ENCODE measurements at regions not wholly inside any gene's neighbourhood (a gene's known extent, or its start where the extent isn't known, plus 50 kb on each side); places are given as distances from the start of the nearest gene placed in this dataset.

DNA sequence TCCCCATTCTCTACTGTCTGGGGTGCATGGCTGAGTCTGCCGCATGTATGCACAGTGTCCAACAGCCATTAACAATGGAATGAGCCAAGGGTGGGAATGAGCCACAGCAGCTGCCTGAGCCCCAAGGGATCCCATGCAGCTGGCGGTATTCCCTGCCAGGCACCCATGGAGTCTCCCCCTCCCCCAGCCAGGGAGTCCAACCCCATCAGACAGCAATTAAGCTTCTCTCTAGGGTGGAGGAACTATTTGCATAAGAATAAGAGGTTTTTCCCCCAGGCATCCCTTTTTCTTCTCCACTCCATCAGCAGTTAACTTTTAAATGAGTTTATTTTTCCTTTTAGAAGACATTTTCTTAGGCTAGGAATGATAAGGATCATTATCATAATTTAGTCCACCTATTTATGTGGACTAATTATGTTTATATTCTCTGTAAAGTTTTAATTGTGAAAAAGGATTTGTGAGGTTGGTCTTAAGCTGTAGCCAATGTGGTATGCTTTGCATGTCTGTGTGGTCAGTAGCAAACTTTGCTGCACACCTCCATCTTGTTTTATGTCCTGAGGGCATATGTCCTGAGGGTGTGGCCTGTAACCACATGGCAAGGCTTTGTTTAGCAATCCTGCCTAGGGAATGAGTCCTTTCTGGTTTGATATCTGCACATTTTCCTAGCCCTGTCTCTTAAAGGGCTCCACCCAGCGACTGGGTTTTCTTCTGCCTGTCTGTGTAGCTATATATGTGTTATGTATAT is 158.9 kb upstream of the OLIG3 start:
- DNase-seq (ENCODE audit: low read depth in 1 of 2, low spot score in 1 of 2), result no peak
- H3K4me1 ChIP-seq (ENCODE audit: low read depth), result peaks cover 20% of the 10 kb centered on the region
- TF ChIP-seq, protein P1, sequence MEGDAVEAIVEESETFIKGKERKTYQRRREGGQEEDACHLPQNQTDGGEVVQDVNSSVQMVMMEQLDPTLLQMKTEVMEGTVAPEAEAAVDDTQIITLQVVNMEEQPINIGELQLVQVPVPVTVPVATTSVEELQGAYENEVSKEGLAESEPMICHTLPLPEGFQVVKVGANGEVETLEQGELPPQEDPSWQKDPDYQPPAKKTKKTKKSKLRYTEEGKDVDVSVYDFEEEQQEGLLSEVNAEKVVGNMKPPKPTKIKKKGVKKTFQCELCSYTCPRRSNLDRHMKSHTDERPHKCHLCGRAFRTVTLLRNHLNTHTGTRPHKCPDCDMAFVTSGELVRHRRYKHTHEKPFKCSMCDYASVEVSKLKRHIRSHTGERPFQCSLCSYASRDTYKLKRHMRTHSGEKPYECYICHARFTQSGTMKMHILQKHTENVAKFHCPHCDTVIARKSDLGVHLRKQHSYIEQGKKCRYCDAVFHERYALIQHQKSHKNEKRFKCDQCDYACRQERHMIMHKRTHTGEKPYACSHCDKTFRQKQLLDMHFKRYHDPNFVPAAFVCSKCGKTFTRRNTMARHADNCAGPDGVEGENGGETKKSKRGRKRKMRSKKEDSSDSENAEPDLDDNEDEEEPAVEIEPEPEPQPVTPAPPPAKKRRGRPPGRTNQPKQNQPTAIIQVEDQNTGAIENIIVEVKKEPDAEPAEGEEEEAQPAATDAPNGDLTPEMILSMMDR (IDR thresholded peaks at IDR 0.05; ENCODE audit: low read depth, low read length), result no peak

DNA sequence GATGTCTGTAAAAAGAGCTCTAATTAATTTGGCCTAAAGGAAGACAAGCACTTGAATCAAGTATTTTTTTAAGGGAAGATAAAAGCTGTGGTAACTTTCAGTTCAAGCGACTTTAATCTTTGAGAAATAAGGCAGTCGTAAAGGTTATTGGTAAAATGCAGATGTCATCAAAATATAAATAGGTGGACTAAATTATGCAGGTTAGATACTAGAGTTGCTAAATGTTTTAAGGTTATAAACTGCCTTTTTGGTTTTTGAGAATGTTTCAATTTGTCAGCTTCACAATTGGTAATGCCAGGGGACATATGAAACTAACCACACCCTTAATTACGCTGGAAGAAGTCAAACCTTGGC is 159.5 kb upstream of the OLIG3 start:
- TF ChIP-seq, protein P1 (IDR thresholded peaks at IDR 0.05; ENCODE audit: low read depth, low read length), result no peak
- Histone ChIP-seq H3K4me3 (no peak overlapping the region), H3K27me3 (no peaks in the 10 kb centered on the region), H3K9me3 (ENCODE audit: low read depth) (peaks cover 3% of the 10 kb centered on the region), H3K36me3 (no peaks in the 10 kb centered on the region), H3K4me1 (ENCODE audit: low read depth) (peaks cover 19% of the 10 kb centered on the region), H3K27ac (no peak overlapping the region)
- no peak for DNase-seq (ENCODE audit: low read depth in 1 of 2, low spot score in 1 of 2)

More for the DNA sequence above, 158.9 kb upstream of the OLIG3 start:
- H3K36me3 ChIP-seq, result no peaks in the 10 kb centered on the region
- no peaks in the 10 kb centered on the region for H3K27me3 ChIP-seq
- H3K9me3 ChIP-seq (ENCODE audit: low read depth), result peaks cover 3% of the 10 kb centered on the region
- no peak overlapping the region for H3K4me3 ChIP-seq
- no peak overlapping the region for H3K27ac ChIP-seq

DNA sequence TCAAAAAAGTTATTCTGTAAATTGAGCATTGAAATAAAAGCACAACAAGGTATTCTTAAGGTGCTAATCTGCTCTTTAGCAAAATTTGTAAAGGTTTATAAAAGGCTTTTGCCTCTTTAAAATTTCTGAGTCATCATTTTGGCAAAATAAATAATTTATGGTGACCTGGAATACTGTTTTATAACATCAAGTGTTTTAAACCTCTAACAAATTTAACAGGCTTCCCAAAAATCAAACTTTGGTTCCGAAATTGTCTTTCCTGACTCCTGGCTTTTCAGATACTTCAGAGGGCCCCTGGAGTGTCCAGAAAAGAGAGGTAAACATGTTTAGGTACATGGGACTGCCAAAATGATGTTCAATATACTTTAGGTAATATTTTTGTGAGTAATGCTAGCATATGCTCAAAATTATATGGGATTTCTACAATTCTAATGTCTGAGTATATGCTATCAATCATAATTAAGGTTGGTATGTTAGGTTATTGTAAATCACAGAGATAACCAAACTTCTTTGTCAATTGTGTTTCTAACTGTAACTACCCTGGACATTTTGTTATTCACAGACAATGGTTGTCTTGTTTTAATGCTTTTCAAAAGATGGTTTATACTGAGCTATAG is 160.3 kb upstream of the OLIG3 start:
- no peaks in the 10 kb centered on the region for H3K27me3 ChIP-seq
- H3K4me3 ChIP-seq, result no peak overlapping the region
- peaks cover 16% of the 10 kb centered on the region for H3K4me1 ChIP-seq (ENCODE audit: low read depth)
- H3K27ac ChIP-seq, result no peak overlapping the region
- H3K9me3 ChIP-seq (ENCODE audit: low read depth), result peaks cover 3% of the 10 kb centered on the region
- no peak for DNase-seq (ENCODE audit: low read depth in 1 of 2, low spot score in 1 of 2)
- H3K36me3 ChIP-seq, result no peaks in the 10 kb centered on the region
- TF ChIP-seq, protein P1 (IDR thresholded peaks at IDR 0.05; ENCODE audit: low read depth, low read length), result no peak

DNA sequence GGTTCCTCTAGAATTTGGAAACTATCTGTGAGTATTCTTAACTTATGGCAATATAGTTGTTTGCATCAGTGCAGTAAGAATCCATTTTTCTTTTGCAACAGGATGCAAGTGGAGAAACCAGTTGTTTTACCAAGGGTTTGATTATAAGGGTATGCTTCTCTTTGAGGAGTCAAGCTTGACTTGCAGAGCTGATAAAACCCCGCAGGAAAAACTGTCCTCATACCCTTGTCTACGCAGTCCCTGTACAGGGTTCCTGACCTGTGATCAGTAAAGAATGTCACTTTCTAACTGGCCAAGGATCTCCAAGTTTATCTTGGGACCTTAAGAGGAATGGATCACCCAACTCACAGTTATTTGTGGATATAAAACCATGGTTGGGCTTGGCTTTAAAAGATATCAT is 161.1 kb upstream of the OLIG3 start:
- H3K9me3 ChIP-seq (ENCODE audit: low read depth), result peaks cover 3% of the 10 kb centered on the region
- TF ChIP-seq, protein P1 (IDR thresholded peaks at IDR 0.05; ENCODE audit: low read depth, low read length), result no peak
- no peak overlapping the region for H3K27ac ChIP-seq
- no peak overlapping the region for H3K4me3 ChIP-seq
- H3K36me3 ChIP-seq, result no peaks in the 10 kb centered on the region
- no peak for DNase-seq (ENCODE audit: low read depth in 1 of 2, low spot score in 1 of 2)
- H3K4me1 ChIP-seq (ENCODE audit: low read depth), result peaks cover 17% of the 10 kb centered on the region
- no peaks in the 10 kb centered on the region for H3K27me3 ChIP-seq

DNA sequence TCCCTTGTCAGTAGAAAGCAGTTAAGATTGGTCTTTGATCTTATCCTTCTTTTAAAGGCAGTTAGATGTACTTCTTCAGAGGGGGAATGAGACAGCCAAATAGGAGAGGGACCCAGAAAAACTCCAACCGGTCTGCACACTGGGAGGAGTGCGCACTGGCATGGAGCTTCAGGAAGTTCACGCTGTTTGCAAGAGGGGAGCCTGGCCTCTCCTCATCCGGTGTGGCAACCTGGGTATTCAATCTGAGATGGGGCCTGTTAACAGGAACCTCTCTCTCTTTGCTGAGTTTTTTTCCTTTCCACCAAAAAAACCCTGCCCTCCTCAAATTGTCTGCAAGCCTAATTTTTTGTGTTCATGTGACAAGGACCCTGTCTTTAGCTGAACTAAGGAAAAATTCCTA is 162.5 kb upstream of the OLIG3 start:
- H3K4me3 ChIP-seq, result no peak overlapping the region
- H3K27me3 ChIP-seq, result no peaks in the 10 kb centered on the region
- peaks cover 7% of the 10 kb centered on the region for H3K4me1 ChIP-seq (ENCODE audit: low read depth)
- TF ChIP-seq, protein P1 (IDR thresholded peaks at IDR 0.05; ENCODE audit: low read depth, low read length), result no peak
- no peak for DNase-seq (ENCODE audit: low read depth in 1 of 2, low spot score in 1 of 2)
- no peaks in the 10 kb centered on the region for H3K36me3 ChIP-seq
- no peak overlapping the region for H3K27ac ChIP-seq
- H3K9me3 ChIP-seq (ENCODE audit: low read depth), result peaks cover 3% of the 10 kb centered on the region

Measured in cardiac muscle cell (in vitro differentiated cells and primary cell).